HEK293 (cell line): ENCODE measurements at regions not wholly inside any gene's neighbourhood (a gene's known extent, or its start where the extent isn't known, plus 50 kb on each side); places are given as distances from the start of the nearest gene placed in this dataset.

Experiments
- CTCF ChIA-PET: fragments of 350-600 bp; formaldehyde crosslinking; extraction: SDS; loops from one replicate; lab custom pipeline; 2021; ENCODE audit warnings: antibody characterized with exemption; lab: Yijun Ruan, JAX
- POLR2A ChIA-PET: fragments of 300-600 bp; formaldehyde crosslinking; extraction: SDS; loops from one replicate; lab custom pipeline; 2020; ENCODE audit warnings: antibody characterized with exemption, inconsistent platforms; lab: Yijun Ruan, JAX
- H3K27ac ChIP-seq: fragments of 200-500 bp; sonication (Bioruptor generic); 2 replicates; pipeline ENCODE4 v1.5.1; 2014; ENCODE audit warnings: low read depth, low read length, control low read depth, inconsistent platforms; ENCODE audit errors: extremely low read depth
- H3K36me3 ChIP-seq, 2 experiments: fragments of 200-500 bp in 1 of 2; sonication (Bioruptor generic) in 1 of 2; 1 replicate in 1 of 2; 2 replicates in 1 of 2; pipeline ENCODE4 v1.5.1; 2014 to 2017; ENCODE audit warnings: inconsistent platforms in 2 of 2, low read length in 2 of 2; ENCODE audit not compliant: control insufficient read depth in 2 of 2, insufficient read depth in 1 of 2
- H3K4me1 ChIP-seq: fragments of 200-500 bp; sonication (Bioruptor generic); 2 replicates; pipeline ENCODE4 v1.5.1; 2014; ENCODE audit warnings: mild to moderate bottlenecking, low read length, inconsistent platforms; ENCODE audit not compliant: control insufficient read depth, insufficient read depth
- H3K4me3 ChIP-seq: 2 replicates; pipeline ENCODE4 v1.5.1; 2011; ENCODE audit warnings: low read depth, mild to moderate bottlenecking, control low read depth, low read length, moderate library complexity
- H3K9me3 ChIP-seq: fragments of 200-500 bp; sonication (Bioruptor generic); 2 replicates; pipeline ENCODE4 v1.5.1; 2014; ENCODE audit warnings: low read depth, low read length, inconsistent platforms; ENCODE audit not compliant: control insufficient read depth, insufficient read depth
- EGR2 ChIP-seq: fragments of 450-650 bp; formaldehyde crosslinking; IDR thresholded peaks from 2 replicates; pipeline ENCODE4 v1.5.1; 2016; ENCODE audit warnings: low read depth, missing biosample characterization, missing genetic modification characterization
- GLI4 ChIP-seq: fragments of 450-650 bp; formaldehyde crosslinking; IDR thresholded peaks from 2 replicates; pipeline ENCODE4 v1.5.1; 2016; ENCODE audit warnings: missing biosample characterization, missing genetic modification characterization
- SCRT1 ChIP-seq: fragments of 450-650 bp; formaldehyde crosslinking; IDR thresholded peaks from 2 replicates; pipeline ENCODE4 v1.5.1; 2016; ENCODE audit warnings: missing biosample characterization, missing genetic modification characterization, borderline replicate concordance
- ZBTB17 ChIP-seq: fragments of 450-650 bp; formaldehyde crosslinking; IDR thresholded peaks from 2 replicates; pipeline ENCODE4 v1.5.1; 2016; ENCODE audit warnings: missing biosample characterization, missing genetic modification characterization
- ZNF223 ChIP-seq: fragments of 450-650 bp; formaldehyde crosslinking; IDR thresholded peaks from 2 replicates; pipeline ENCODE4 v1.5.1; 2016; ENCODE audit warnings: missing biosample characterization, missing genetic modification characterization
- ZNF335 ChIP-seq: fragments of 450-650 bp; formaldehyde crosslinking; conservative IDR thresholded peaks from 2 replicates; pipeline ENCODE4 v1.5.1; 2016; ENCODE audit warnings: missing biosample characterization, missing genetic modification characterization
- ZNF426 ChIP-seq: fragments of 450-650 bp; formaldehyde crosslinking; IDR thresholded peaks from 2 replicates; pipeline ENCODE4 v1.5.1; 2017; ENCODE audit warnings: missing biosample characterization, missing genetic modification characterization, mild to moderate bottlenecking, inconsistent platforms, moderate library complexity
- ZNF548 ChIP-seq: fragments of 450-650 bp; formaldehyde crosslinking; IDR thresholded peaks from 2 replicates; pipeline ENCODE4 v1.5.1; 2016; ENCODE audit warnings: missing biosample characterization, missing genetic modification characterization
- ZNF558 ChIP-seq: fragments of 450-650 bp; formaldehyde crosslinking; IDR thresholded peaks from 2 replicates; pipeline ENCODE4 v1.5.1; 2016; ENCODE audit warnings: missing biosample characterization, missing genetic modification characterization
- ZNF561 ChIP-seq: fragments of 450-650 bp; IDR thresholded peaks from 2 replicates; pipeline ENCODE4 v1.5.1; 2018; ENCODE audit warnings: missing biosample characterization, missing genetic modification characterization, borderline replicate concordance
- ZNF596 ChIP-seq: fragments of 450-650 bp; IDR thresholded peaks from 2 replicates; pipeline ENCODE4 v1.5.0; 2018; ENCODE audit warnings: missing biosample characterization, mild to moderate bottlenecking, missing genetic modification characterization, moderate library complexity
- ZNF701 ChIP-seq: fragments of 450-650 bp; formaldehyde crosslinking; IDR thresholded peaks from 2 replicates; pipeline ENCODE4 v1.5.1; 2016; ENCODE audit warnings: missing biosample characterization, missing genetic modification characterization
- ZXDB ChIP-seq: fragments of 450-650 bp; formaldehyde crosslinking; IDR thresholded peaks from 2 replicates; pipeline ENCODE4 v1.5.1; 2016; ENCODE audit warnings: missing biosample characterization, missing genetic modification characterization
- TF ChIP-seq, protein P1 (sequence below): fragments of 450-650 bp; IDR thresholded peaks from 2 replicates; pipeline ENCODE4 v1.5.1; 2018; ENCODE audit warnings: missing biosample characterization, missing genetic modification characterization
- TF ChIP-seq, protein P2 (sequence below): fragments of 450-650 bp; formaldehyde crosslinking; IDR thresholded peaks from 2 replicates; pipeline ENCODE4 v1.5.1; 2016; ENCODE audit warnings: missing biosample characterization, missing genetic modification characterization
- TF ChIP-seq, protein P3 (sequence below): fragments of 450-650 bp; formaldehyde crosslinking; IDR thresholded peaks from 2 replicates; pipeline ENCODE4 v1.5.1; 2016; ENCODE audit warnings: missing biosample characterization, missing genetic modification characterization
- TF ChIP-seq, protein P4 (sequence below): fragments of 450-650 bp; formaldehyde crosslinking; IDR thresholded peaks from 2 replicates; pipeline ENCODE4 v1.5.1; 2016; ENCODE audit warnings: missing biosample characterization, missing genetic modification characterization

DNA sequence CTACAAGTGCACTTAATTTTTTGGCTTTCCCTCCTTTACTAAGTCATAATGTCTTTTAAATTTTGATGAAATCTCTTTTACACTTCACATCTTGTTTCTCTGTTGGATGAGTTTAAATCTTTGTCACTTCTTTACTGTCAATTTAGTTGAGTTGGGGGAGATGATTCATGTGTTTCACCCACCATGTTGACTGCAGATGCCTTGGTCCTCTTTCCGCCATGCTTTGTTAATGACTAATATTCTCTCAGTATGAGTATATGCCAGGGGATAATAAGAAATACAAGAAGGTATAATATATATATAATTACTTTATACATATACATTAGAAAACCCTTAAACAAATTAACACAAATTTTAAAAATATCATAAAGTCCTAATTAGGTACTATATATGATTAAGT is 149.7 kb upstream of the SPRED1 start:
- ChIA-PET POLR2A (no interaction called here), CTCF (no interaction called here)
- no peak for TF ChIP-seq ZNF561 (tag by site-specific recombination)
- TF ChIP-seq ZBTB17: no peak
- TF ChIP-seq, protein P1, sequence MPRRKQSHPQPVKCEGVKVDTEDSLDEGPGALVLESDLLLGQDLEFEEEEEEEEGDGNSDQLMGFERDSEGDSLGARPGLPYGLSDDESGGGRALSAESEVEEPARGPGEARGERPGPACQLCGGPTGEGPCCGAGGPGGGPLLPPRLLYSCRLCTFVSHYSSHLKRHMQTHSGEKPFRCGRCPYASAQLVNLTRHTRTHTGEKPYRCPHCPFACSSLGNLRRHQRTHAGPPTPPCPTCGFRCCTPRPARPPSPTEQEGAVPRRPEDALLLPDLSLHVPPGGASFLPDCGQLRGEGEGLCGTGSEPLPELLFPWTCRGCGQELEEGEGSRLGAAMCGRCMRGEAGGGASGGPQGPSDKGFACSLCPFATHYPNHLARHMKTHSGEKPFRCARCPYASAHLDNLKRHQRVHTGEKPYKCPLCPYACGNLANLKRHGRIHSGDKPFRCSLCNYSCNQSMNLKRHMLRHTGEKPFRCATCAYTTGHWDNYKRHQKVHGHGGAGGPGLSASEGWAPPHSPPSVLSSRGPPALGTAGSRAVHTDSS: no peak
- TF ChIP-seq ZNF548 (tag by site-specific recombination): no peak
- TF ChIP-seq, protein P2, sequence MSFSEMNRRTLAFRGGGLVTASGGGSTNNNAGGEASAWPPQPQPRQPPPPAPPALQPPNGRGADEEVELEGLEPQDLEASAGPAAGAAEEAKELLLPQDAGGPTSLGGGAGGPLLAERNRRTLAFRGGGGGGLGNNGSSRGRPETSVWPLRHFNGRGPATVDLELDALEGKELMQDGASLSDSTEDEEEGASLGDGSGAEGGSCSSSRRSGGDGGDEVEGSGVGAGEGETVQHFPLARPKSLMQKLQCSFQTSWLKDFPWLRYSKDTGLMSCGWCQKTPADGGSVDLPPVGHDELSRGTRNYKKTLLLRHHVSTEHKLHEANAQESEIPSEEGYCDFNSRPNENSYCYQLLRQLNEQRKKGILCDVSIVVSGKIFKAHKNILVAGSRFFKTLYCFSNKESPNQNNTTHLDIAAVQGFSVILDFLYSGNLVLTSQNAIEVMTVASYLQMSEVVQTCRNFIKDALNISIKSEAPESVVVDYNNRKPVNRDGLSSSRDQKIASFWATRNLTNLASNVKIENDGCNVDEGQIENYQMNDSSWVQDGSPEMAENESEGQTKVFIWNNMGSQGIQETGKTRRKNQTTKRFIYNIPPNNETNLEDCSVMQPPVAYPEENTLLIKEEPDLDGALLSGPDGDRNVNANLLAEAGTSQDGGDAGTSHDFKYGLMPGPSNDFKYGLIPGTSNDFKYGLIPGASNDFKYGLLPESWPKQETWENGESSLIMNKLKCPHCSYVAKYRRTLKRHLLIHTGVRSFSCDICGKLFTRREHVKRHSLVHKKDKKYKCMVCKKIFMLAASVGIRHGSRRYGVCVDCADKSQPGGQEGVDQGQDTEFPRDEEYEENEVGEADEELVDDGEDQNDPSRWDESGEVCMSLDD (tag by site-specific recombination): no peak
- TF ChIP-seq ZNF701 (tag by site-specific recombination): no peak
- TF ChIP-seq, protein P3, sequence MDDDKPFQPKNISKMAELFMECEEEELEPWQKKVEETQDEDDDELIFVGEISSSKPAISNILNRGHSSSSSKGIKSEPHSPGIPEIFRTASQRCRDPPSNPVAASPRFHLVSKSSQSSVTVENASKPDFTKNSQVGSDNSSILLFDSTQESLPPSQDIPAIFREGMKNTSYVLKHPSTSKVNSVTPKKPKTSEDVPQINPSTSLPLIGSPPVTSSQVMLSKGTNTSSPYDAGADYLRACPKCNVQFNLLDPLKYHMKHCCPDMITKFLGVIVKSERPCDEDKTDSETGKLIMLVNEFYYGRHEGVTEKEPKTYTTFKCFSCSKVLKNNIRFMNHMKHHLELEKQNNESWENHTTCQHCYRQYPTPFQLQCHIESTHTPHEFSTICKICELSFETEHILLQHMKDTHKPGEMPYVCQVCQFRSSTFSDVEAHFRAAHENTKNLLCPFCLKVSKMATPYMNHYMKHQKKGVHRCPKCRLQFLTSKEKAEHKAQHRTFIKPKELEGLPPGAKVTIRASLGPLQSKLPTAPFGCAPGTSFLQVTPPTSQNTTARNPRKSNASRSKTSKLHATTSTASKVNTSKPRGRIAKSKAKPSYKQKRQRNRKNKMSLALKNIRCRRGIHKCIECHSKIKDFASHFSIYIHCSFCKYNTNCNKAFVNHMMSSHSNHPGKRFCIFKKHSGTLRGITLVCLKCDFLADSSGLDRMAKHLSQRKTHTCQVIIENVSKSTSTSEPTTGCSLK (tag by site-specific recombination): no peak
- no peak for TF ChIP-seq ZNF335 (tag by site-specific recombination)
- TF ChIP-seq ZNF558 (tag by site-specific recombination): no peak
- TF ChIP-seq GLI4 (tag by site-specific recombination): no peak
- no peak for TF ChIP-seq SCRT1 (tag by site-specific recombination)
- TF ChIP-seq ZNF223: no peak
- TF ChIP-seq, protein P4, sequence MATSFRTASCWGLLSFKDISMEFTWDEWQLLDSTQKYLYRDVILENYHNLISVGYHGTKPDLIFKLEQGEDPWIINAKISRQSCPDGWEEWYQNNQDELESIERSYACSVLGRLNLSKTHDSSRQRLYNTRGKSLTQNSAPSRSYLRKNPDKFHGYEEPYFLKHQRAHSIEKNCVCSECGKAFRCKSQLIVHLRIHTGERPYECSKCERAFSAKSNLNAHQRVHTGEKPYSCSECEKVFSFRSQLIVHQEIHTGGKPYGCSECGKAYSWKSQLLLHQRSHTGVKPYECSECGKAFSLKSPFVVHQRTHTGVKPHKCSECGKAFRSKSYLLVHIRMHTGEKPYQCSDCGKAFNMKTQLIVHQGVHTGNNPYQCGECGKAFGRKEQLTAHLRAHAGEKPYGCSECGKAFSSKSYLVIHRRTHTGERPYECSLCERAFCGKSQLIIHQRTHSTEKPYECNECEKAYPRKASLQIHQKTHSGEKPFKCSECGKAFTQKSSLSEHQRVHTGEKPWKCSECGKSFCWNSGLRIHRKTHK (tag by site-specific recombination): no peak
- no peak for TF ChIP-seq ZXDB
- no peak for TF ChIP-seq EGR2 (tag by site-specific recombination)
- TF ChIP-seq, all 188 proteins: peak for 0
- Histone ChIP-seq H3K27ac (no peak overlapping the region), H3K4me3 (no peak overlapping the region), H3K9me3 (no peaks in the 10 kb centered on the region), H3K36me3 (no peaks in the 10 kb centered on the region), H3K4me1 (no peaks in the 10 kb centered on the region)

DNA sequence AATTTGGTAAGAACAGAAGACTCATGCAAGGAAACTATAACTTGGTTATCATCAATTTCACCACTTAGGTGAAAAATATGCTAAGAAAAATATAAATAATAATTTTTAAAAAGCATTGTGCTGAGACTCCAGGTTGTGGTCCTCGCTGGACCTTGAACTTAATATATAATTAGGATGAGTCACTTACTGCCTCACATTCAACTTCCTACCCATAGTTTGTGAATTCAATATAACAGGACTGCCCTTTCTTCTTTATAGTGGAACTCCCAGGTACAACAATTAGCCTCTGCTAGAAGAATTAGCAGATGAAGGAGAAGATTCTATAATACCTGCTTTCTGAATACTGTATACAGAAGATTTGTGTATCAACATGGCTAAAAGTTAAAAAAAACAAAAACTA is 149.1 kb upstream of the SPRED1 start:
- ChIA-PET POLR2A (no interaction called here), CTCF (no interaction called here)
- Histone ChIP-seq H3K4me1 (no peaks in the 10 kb centered on the region), H3K36me3 (no peaks in the 10 kb centered on the region), H3K9me3 (no peaks in the 10 kb centered on the region), H3K4me3 (no peak overlapping the region), H3K27ac (no peak overlapping the region)
- TF ChIP-seq, protein P4 (tag by site-specific recombination): no peak
- no peak for TF ChIP-seq ZNF596 (tag by site-specific recombination)
- TF ChIP-seq ZNF558 (tag by site-specific recombination): no peak
- no peak for TF ChIP-seq ZNF426
- TF ChIP-seq ZBTB17: no peak
- TF ChIP-seq ZNF335 (tag by site-specific recombination): no peak
